Astrocyte (in vitro differentiated cells and primary cell): ENCODE measurements at regions not wholly inside any gene's neighbourhood (a gene's known extent, or its start where the extent isn't known, plus 50 kb on each side); places are given as distances from the start of the nearest gene placed in this dataset.

Experiments used
- DNase-seq: peaks from one replicate; pipeline ENCODE4 v3.0.0-alpha.2; 2010; ENCODE audit warnings: low read depth
- FAIRE-seq: peaks from 2 replicates; lab custom pipeline; 2011; peaks lifted over from hg19 to GRCh38; lab: Jason Lieb, UNC
- H2AFZ ChIP-seq: 2 replicates; pipeline ENCODE4 v1.6.0; 2012; ENCODE audit warnings: low read depth, low read length, inconsistent platforms
- H3K27ac ChIP-seq: 2 replicates; pipeline ENCODE4 v1.5.1; 2011; ENCODE audit warnings: low read depth, low read length, inconsistent platforms
- H3K27me3 ChIP-seq: 2 replicates; pipeline ENCODE4 v1.6.0; 2011; ENCODE audit warnings: low read length, inconsistent platforms; ENCODE audit not compliant: insufficient read depth
- H3K36me3 ChIP-seq: 2 replicates; pipeline ENCODE4 v1.5.1; 2011; ENCODE audit warnings: low read length, inconsistent platforms; ENCODE audit not compliant: insufficient read depth
- H3K4me1 ChIP-seq: 2 replicates; pipeline ENCODE4 v1.5.1; 2011; ENCODE audit warnings: low read length, inconsistent platforms; ENCODE audit not compliant: insufficient read depth
- H3K4me2 ChIP-seq: 2 replicates; pipeline ENCODE4 v1.6.0; 2012; ENCODE audit warnings: low read length, inconsistent platforms
- H3K4me3 ChIP-seq: 2 replicates; pipeline ENCODE4 v1.5.1; 2011; ENCODE audit warnings: low read depth, mild to moderate bottlenecking, low read length, inconsistent platforms; ENCODE audit not compliant: insufficient read depth
- H3K79me2 ChIP-seq: 2 replicates; pipeline ENCODE4 v1.6.0; 2012; ENCODE audit warnings: mild to moderate bottlenecking, low read length, inconsistent platforms; ENCODE audit not compliant: insufficient read depth
- H3K9ac ChIP-seq: 2 replicates; pipeline ENCODE4 v1.6.0; 2012; ENCODE audit warnings: mild to moderate bottlenecking, low read length, inconsistent platforms
- H3K9me3 ChIP-seq: 2 replicates; pipeline ENCODE4 v1.5.1; 2012; ENCODE audit warnings: low read depth, mild to moderate bottlenecking, low read length, inconsistent platforms; ENCODE audit not compliant: insufficient read depth
- H4K20me1 ChIP-seq: 2 replicates; pipeline ENCODE4 v1.6.0; 2012; ENCODE audit warnings: low read length, inconsistent platforms; ENCODE audit not compliant: insufficient read depth
- H3K27ac Mint-ChIP-seq: one replicate; pipeline ENCODE4 v1.8.0; 2021; ENCODE audit warnings: mild to moderate bottlenecking, mixed read lengths; ENCODE audit not compliant: unreplicated experiment
- H3K27me3 Mint-ChIP-seq: one replicate; pipeline ENCODE4 v1.8.0; 2021; ENCODE audit warnings: low read depth, mixed read lengths; ENCODE audit not compliant: unreplicated experiment
- H3K36me3 Mint-ChIP-seq: one replicate; pipeline ENCODE4 v1.8.0; 2021; ENCODE audit warnings: low read depth, mixed read lengths; ENCODE audit not compliant: unreplicated experiment
- H3K4me1 Mint-ChIP-seq: one replicate; pipeline ENCODE4 v1.8.0; 2021; ENCODE audit warnings: low read depth, mixed read lengths; ENCODE audit not compliant: unreplicated experiment
- H3K4me3 Mint-ChIP-seq: one replicate; pipeline ENCODE4 v1.8.0; 2021; ENCODE audit warnings: mild to moderate bottlenecking, moderate library complexity, mixed read lengths; ENCODE audit not compliant: unreplicated experiment
- H3K9me3 Mint-ChIP-seq: one replicate; pipeline ENCODE4 v1.8.0; 2021; ENCODE audit warnings: mild to moderate bottlenecking, mixed read lengths; ENCODE audit not compliant: unreplicated experiment
- CTCF ChIP-seq: IDR thresholded peaks from 2 replicates; pipeline ENCODE4 v1.5.1; 2011; ENCODE audit warnings: low read depth, mild to moderate bottlenecking, inconsistent platforms, low read length, moderate library complexity; ENCODE audit not compliant: insufficient read depth
- EZH2 ChIP-seq: IDR thresholded peaks from 2 replicates; pipeline ENCODE4 v1.6.1; 2012; ENCODE audit warnings: mild to moderate bottlenecking, low read length, inconsistent platforms; ENCODE audit not compliant: insufficient read depth

GRCh38 chr12:118841588-118841987 lies 139.8 kb upstream of the SRRM4 start:
- no peaks in the 10 kb centered on the region for H3K4me1 Mint-ChIP-seq
- H3K27ac ChIP-seq = no peak overlapping the region
- no peak for DNase-seq
- no peaks in the 10 kb centered on the region for H3K4me1 ChIP-seq
- H3K27ac Mint-ChIP-seq = no peak overlapping the region
- no peaks in the 10 kb centered on the region for H3K36me3 ChIP-seq
- TF ChIP-seq CTCF (no peak), EZH2 (no peak)
- no peaks in the 10 kb centered on the region for H4K20me1 ChIP-seq
- no peak overlapping the region for H3K4me2 ChIP-seq
- no peak overlapping the region for H3K4me3 Mint-ChIP-seq
- no peaks in the 10 kb centered on the region for H3K79me2 ChIP-seq
- no peak overlapping the region for H3K4me3 ChIP-seq
- H3K9me3 ChIP-seq = peaks cover 6% of the 10 kb centered on the region
- H3K9ac ChIP-seq = no peak overlapping the region
- peaks cover 5% of the 10 kb centered on the region for H3K27me3 Mint-ChIP-seq
- no peaks in the 10 kb centered on the region for H3K27me3 ChIP-seq
- H3K9me3 Mint-ChIP-seq = no peaks in the 10 kb centered on the region
- no peak for FAIRE-seq
- H3K36me3 Mint-ChIP-seq = no peaks in the 10 kb centered on the region
- H2AFZ ChIP-seq = no peak overlapping the region

- DNase-seq = no peak
- no peak overlapping the region for H3K4me2 ChIP-seq
- peaks cover 7% of the 10 kb centered on the region for H3K27me3 Mint-ChIP-seq
- no peaks in the 10 kb centered on the region for H3K27me3 ChIP-seq
- no peak overlapping the region for H3K9ac ChIP-seq
- H3K36me3 ChIP-seq = no peaks in the 10 kb centered on the region
- no peak overlapping the region for H3K4me3 ChIP-seq
- H3K79me2 ChIP-seq = no peaks in the 10 kb centered on the region
- no peaks in the 10 kb centered on the region for H3K9me3 Mint-ChIP-seq
- no peaks in the 10 kb centered on the region for H3K36me3 Mint-ChIP-seq
- no peak for TF ChIP-seq CTCF
- no peak for TF ChIP-seq EZH2
- H4K20me1 ChIP-seq = no peaks in the 10 kb centered on the region
- no peak for FAIRE-seq
- no peak overlapping the region for H3K27ac Mint-ChIP-seq
- H3K9me3 ChIP-seq = peaks cover 6% of the 10 kb centered on the region
- no peak overlapping the region for H3K4me3 Mint-ChIP-seq
- H3K4me1 ChIP-seq = no peaks in the 10 kb centered on the region
- H3K27ac ChIP-seq = no peak overlapping the region
- H3K4me1 Mint-ChIP-seq = no peaks in the 10 kb centered on the region
- H2AFZ ChIP-seq = no peak overlapping the region
Measured at GRCh38 chr12:118842866-118843265, 138.5 kb upstream of the SRRM4 start.

- no peak overlapping the region for H3K27ac ChIP-seq
- H3K4me3 Mint-ChIP-seq = no peak overlapping the region
- no peaks in the 10 kb centered on the region for H3K4me1 ChIP-seq
- H3K9ac ChIP-seq = no peak overlapping the region
- H3K9me3 Mint-ChIP-seq = no peaks in the 10 kb centered on the region
- no peaks in the 10 kb centered on the region for H3K36me3 ChIP-seq
- no peak overlapping the region for H2AFZ ChIP-seq
- no peak overlapping the region for H3K4me3 ChIP-seq
- FAIRE-seq = no peak
- no peak for DNase-seq
- H3K27me3 Mint-ChIP-seq = peaks cover 12% of the 10 kb centered on the region
- TF ChIP-seq EZH2 (no peak), CTCF (no peak)
- H3K9me3 ChIP-seq = peaks cover 6% of the 10 kb centered on the region
- no peaks in the 10 kb centered on the region for H3K4me1 Mint-ChIP-seq
- no peaks in the 10 kb centered on the region for H3K27me3 ChIP-seq
- H3K4me2 ChIP-seq = no peak overlapping the region
- H4K20me1 ChIP-seq = no peaks in the 10 kb centered on the region
- no peaks in the 10 kb centered on the region for H3K36me3 Mint-ChIP-seq
- H3K79me2 ChIP-seq = no peaks in the 10 kb centered on the region
- no peak overlapping the region for H3K27ac Mint-ChIP-seq
Measured at GRCh38 chr12:118846416-118846815, 134.9 kb upstream of the SRRM4 start.
